ENCODE measurements at regions not wholly inside any gene's neighbourhood (a gene's known extent, or its start where the extent isn't known, plus 50 kb on each side); places are given as distances from the start of the nearest gene placed in this dataset.

GRCh38 chr3:30974071-30974470, 79.6 kb upstream of the GADL1 start:
- no peaks in the 10 kb centered on the region for H3K36me3 ChIP-seq (ENCODE audit: control insufficient read depth, insufficient read depth, low read length)
- H3K27me3 ChIP-seq (replicated peaks; ENCODE audit: control insufficient read depth, insufficient read depth, low read length), result no peaks in the 10 kb centered on the region
- DNase-seq (ENCODE audit: extremely low read depth, insufficient read length), result no peak
- no peak overlapping the region for H3K4me3 ChIP-seq (replicated peaks; ENCODE audit: low read depth, low read length)
- TF ChIP-seq CTCF (IDR thresholded peaks at IDR 0.05; ENCODE audit: insufficient read depth, low read length, poor library complexity, severe bottlenecking), result no peak

GRCh38 chr3:30977592-30977991, 83.1 kb upstream of the GADL1 start:
- TF ChIP-seq CTCF (IDR thresholded peaks at IDR 0.05; ENCODE audit: insufficient read depth, low read length, poor library complexity, severe bottlenecking), result no peak
- no peaks in the 10 kb centered on the region for H3K27me3 ChIP-seq (replicated peaks; ENCODE audit: control insufficient read depth, insufficient read depth, low read length)
- no peaks in the 10 kb centered on the region for H3K36me3 ChIP-seq (ENCODE audit: control insufficient read depth, insufficient read depth, low read length)
- no peak overlapping the region for H3K4me3 ChIP-seq (replicated peaks; ENCODE audit: low read depth, low read length)
- no peak for DNase-seq (ENCODE audit: extremely low read depth, insufficient read length)

- TF ChIP-seq CTCF (IDR thresholded peaks at IDR 0.05; ENCODE audit: insufficient read depth, low read length, poor library complexity, severe bottlenecking), result no peak
- Histone ChIP-seq H3K4me3 (replicated peaks; ENCODE audit: low read depth, low read length) (no peak overlapping the region), H3K27me3 (replicated peaks; ENCODE audit: control insufficient read depth, insufficient read depth, low read length) (no peaks in the 10 kb centered on the region), H3K36me3 (ENCODE audit: control insufficient read depth, insufficient read depth, low read length) (no peaks in the 10 kb centered on the region)
- DNase-seq (ENCODE audit: extremely low read depth, insufficient read length), result no peak
These were observed 86.5 kb upstream of the GADL1 start for GRCh38 chr3:30980993-30981392.

- H3K36me3 ChIP-seq (ENCODE audit: control insufficient read depth, insufficient read depth, low read length), result no peaks in the 10 kb centered on the region
- no peak for DNase-seq (ENCODE audit: extremely low read depth, insufficient read length)
- no peak for TF ChIP-seq CTCF (IDR thresholded peaks at IDR 0.05; ENCODE audit: insufficient read depth, low read length, poor library complexity, severe bottlenecking)
- H3K4me3 ChIP-seq (replicated peaks; ENCODE audit: low read depth, low read length), result no peak overlapping the region
- H3K27me3 ChIP-seq (replicated peaks; ENCODE audit: control insufficient read depth, insufficient read depth, low read length), result no peaks in the 10 kb centered on the region
These were observed 88.1 kb upstream of the GADL1 start for GRCh38 chr3:30982416-30983075.

- DNase-seq (ENCODE audit: extremely low read depth, insufficient read length), result no peak
- H3K36me3 ChIP-seq (ENCODE audit: control insufficient read depth, insufficient read depth, low read length), result no peaks in the 10 kb centered on the region
- H3K4me3 ChIP-seq (replicated peaks; ENCODE audit: low read depth, low read length), result no peak overlapping the region
- H3K27me3 ChIP-seq (replicated peaks; ENCODE audit: control insufficient read depth, insufficient read depth, low read length), result no peaks in the 10 kb centered on the region
- TF ChIP-seq CTCF (IDR thresholded peaks at IDR 0.05; ENCODE audit: insufficient read depth, low read length, poor library complexity, severe bottlenecking), result no peak
These were observed 90.6 kb upstream of the GADL1 start for GRCh38 chr3:30984855-30985749.
